ENCODE measurements at regions not wholly inside any gene's neighbourhood (a gene's known extent, or its start where the extent isn't known, plus 50 kb on each side); places are given as distances from the start of the nearest gene placed in this dataset.

DNA sequence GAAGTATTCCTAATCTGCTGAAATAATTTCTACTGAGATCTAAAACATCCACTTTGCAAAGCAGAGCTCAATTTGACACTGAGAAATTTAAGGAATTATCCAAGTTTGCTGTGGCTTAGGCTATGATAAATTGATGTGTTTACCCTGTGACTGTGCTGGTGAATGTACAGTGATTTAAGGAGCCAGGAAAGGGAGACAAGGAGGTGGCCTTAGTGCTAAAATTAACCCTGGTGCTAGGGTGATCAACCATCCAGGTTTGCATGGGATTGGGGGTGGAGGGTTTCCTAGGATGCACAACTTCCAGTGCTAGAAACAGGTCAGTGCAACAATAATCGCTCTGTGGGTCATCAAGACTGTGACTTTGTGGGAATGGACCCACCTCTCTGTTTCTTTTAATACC is 307.5 kb upstream of the SPRED2 start:
- Histone ChIP-seq H3F3A (ENCODE audit: insufficient read depth) (no peaks in the 10 kb centered on the region), H3K36me3 (ENCODE audit: low read length) (no peaks in the 10 kb centered on the region), H3K27ac (ENCODE audit: low read depth, low read length) (no peak overlapping the region), H4K20me1 (ENCODE audit: low read depth, low read length) (no peaks in the 10 kb centered on the region), H3K4me3 (ENCODE audit: insufficient read depth, low read length, poor library complexity, severe bottlenecking) (no peak overlapping the region), H3K4me2 (ENCODE audit: low read depth, low read length, poor library complexity, severe bottlenecking) (no peak overlapping the region), H2AFZ (ENCODE audit: low read depth, low read length, severe bottlenecking) (no peak overlapping the region), H3K9me3 (ENCODE audit: insufficient read depth, low read length) (no peaks in the 10 kb centered on the region), H3K79me2 (ENCODE audit: insufficient read depth, low read length) (no peaks in the 10 kb centered on the region), H3K9ac (ENCODE audit: low read length) (no peak overlapping the region), H3K27me3 (ENCODE audit: low read length) (no peaks in the 10 kb centered on the region; the same call in 1 of the 2 replicates), H3K9me2 (replicated peaks; ENCODE audit: insufficient read depth, low read length) (no peaks in the 10 kb centered on the region)
- no peak for TF ChIP-seq EZH2phosphoT487 (conservative IDR thresholded peaks at IDR 0.05; ENCODE audit: low read length)
- TF ChIP-seq, protein P1, sequence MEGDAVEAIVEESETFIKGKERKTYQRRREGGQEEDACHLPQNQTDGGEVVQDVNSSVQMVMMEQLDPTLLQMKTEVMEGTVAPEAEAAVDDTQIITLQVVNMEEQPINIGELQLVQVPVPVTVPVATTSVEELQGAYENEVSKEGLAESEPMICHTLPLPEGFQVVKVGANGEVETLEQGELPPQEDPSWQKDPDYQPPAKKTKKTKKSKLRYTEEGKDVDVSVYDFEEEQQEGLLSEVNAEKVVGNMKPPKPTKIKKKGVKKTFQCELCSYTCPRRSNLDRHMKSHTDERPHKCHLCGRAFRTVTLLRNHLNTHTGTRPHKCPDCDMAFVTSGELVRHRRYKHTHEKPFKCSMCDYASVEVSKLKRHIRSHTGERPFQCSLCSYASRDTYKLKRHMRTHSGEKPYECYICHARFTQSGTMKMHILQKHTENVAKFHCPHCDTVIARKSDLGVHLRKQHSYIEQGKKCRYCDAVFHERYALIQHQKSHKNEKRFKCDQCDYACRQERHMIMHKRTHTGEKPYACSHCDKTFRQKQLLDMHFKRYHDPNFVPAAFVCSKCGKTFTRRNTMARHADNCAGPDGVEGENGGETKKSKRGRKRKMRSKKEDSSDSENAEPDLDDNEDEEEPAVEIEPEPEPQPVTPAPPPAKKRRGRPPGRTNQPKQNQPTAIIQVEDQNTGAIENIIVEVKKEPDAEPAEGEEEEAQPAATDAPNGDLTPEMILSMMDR (IDR thresholded peaks at IDR 0.05; ENCODE audit: insufficient read depth, low read length, poor library complexity, severe bottlenecking) = no peak

DNA sequence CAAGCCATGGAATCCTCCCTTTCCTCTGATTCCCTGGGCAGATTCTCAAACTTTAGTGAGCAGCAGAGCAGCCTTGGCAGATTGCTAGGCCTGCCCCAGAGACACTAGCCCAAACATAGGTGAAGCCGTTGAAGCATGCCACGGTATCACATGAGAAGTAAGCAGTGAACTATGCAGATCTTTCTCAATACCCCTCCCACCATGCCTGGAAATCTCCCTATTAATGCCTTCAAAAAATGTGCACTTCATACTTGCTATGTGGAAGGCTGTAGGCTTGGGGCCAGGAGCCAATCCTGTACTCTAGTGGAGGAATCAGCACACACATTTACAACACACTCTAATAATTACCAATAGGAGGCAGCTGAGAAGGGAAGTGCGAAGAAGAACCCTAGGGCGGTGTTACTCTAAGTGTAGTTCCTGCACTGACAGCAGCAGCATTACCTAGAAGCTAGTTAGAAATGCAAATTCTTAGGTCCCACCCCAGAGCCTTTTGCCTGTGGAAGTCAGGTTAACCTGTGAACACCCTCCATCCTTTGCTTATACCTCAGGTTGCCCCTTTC is 305.1 kb upstream of the SPRED2 start:
- Histone ChIP-seq H2AFZ (ENCODE audit: low read depth, low read length, severe bottlenecking) (no peak overlapping the region), H3K27me3 (ENCODE audit: low read length) (no peaks in the 10 kb centered on the region), H3K27ac (ENCODE audit: low read depth, low read length) (no peak overlapping the region), H3K4me2 (ENCODE audit: low read depth, low read length, poor library complexity, severe bottlenecking) (no peak overlapping the region), H3F3A (ENCODE audit: insufficient read depth) (no peaks in the 10 kb centered on the region), H3K36me3 (ENCODE audit: low read length) (no peaks in the 10 kb centered on the region), H3K9me2 (replicated peaks; ENCODE audit: insufficient read depth, low read length) (no peaks in the 10 kb centered on the region), H4K20me1 (ENCODE audit: low read depth, low read length) (no peaks in the 10 kb centered on the region), H3K79me2 (ENCODE audit: insufficient read depth, low read length) (no peaks in the 10 kb centered on the region), H3K4me3 (ENCODE audit: insufficient read depth, low read length, poor library complexity, severe bottlenecking) (no peak overlapping the region), H3K9me3 (ENCODE audit: insufficient read depth, low read length) (no peaks in the 10 kb centered on the region), H3K9ac (ENCODE audit: low read length) (no peak overlapping the region)
- TF ChIP-seq EZH2phosphoT487 (conservative IDR thresholded peaks at IDR 0.05; ENCODE audit: low read length) = no peak
- TF ChIP-seq, protein P1 (IDR thresholded peaks at IDR 0.05; ENCODE audit: insufficient read depth, low read length, poor library complexity, severe bottlenecking) = no peak

DNA sequence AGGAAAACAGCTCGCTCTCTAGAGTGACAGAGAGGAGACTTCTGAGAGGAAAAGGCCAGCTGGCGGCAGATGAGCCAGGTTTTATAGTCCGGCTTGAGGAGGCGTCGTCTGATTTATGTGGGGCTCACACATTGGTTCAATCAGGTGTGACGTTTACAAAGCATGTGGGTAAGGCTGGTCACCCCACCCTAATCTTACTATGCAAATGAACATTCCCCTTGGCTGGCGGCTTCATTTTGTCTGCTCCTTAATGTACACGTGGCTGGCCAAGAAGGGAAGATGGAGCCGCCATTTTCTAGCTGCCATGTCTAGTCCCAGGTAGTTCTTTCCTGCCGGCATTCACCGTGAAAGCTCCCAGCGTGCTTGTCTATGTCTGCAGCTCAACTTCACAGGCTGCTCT is 299.1 kb upstream of the SPRED2 start:
- no peaks in the 10 kb centered on the region for H3K9me3 ChIP-seq (ENCODE audit: insufficient read depth, low read length)
- no peaks in the 10 kb centered on the region for H4K20me1 ChIP-seq (ENCODE audit: low read depth, low read length)
- no peaks in the 10 kb centered on the region for H3K9me2 ChIP-seq (replicated peaks; ENCODE audit: insufficient read depth, low read length)
- H3K36me3 ChIP-seq (ENCODE audit: low read length) = no peaks in the 10 kb centered on the region
- H3K27ac ChIP-seq (ENCODE audit: low read depth, low read length) = no peak overlapping the region
- no peaks in the 10 kb centered on the region for H3K79me2 ChIP-seq (ENCODE audit: insufficient read depth, low read length)
- no peak overlapping the region for H3K4me2 ChIP-seq (ENCODE audit: low read depth, low read length, poor library complexity, severe bottlenecking)
- H2AFZ ChIP-seq (ENCODE audit: low read depth, low read length, severe bottlenecking) = no peak overlapping the region
- H3K4me3 ChIP-seq (ENCODE audit: insufficient read depth, low read length, poor library complexity, severe bottlenecking) = no peak overlapping the region
- no peak for TF ChIP-seq EZH2phosphoT487 (conservative IDR thresholded peaks at IDR 0.05; ENCODE audit: low read length)
- TF ChIP-seq, protein P1 (IDR thresholded peaks at IDR 0.05; ENCODE audit: insufficient read depth, low read length, poor library complexity, severe bottlenecking) = no peak
- H3K27me3 ChIP-seq (ENCODE audit: low read length) = no peaks in the 10 kb centered on the region
- H3F3A ChIP-seq (ENCODE audit: insufficient read depth) = no peaks in the 10 kb centered on the region
- H3K9ac ChIP-seq (ENCODE audit: low read length) = no peak overlapping the region
